HG03175 (cell line): ENCODE measurements at regions not wholly inside any gene's neighbourhood (a gene's known extent, or its start where the extent isn't known, plus 50 kb on each side); places are given as distances from the start of the nearest gene placed in this dataset.

Experiments
- ATAC-seq: cut with Tn5 transposase; IDR thresholded peaks from one replicate; pipeline ENCODE4 v1.9.1; 2021; ENCODE audit warnings: mild to moderate bottlenecking, moderate library complexity; ENCODE audit not compliant: unreplicated experiment

- ATAC-seq, result no peak
Measured at GRCh38 chr18:59086522-59086921, 53.2 kb upstream of the SEC11C start.

- ATAC-seq, result no peak
Measured at GRCh38 chr18:59087391-59087790, 52.3 kb upstream of the SEC11C start.
